GM19351 (cell line): ENCODE measurements at regions not wholly inside any gene's neighbourhood (a gene's known extent, or its start where the extent isn't known, plus 50 kb on each side); places are given as distances from the start of the nearest gene placed in this dataset.

Source experiments
- ATAC-seq: cut with Tn5 transposase; IDR thresholded peaks from one replicate; pipeline ENCODE4 v1.9.1; 2021; ENCODE audit warnings: mild to moderate bottlenecking, moderate library complexity; ENCODE audit not compliant: unreplicated experiment

- ATAC-seq = no peak
These were observed 267.4 kb downstream of the ALG10 start for GRCh38 chr12:34289431-34290380.

- no peak for ATAC-seq
These were observed 268.2 kb downstream of the ALG10 start for GRCh38 chr12:34290381-34290995.

- no peak for ATAC-seq
These were observed 268.7 kb downstream of the ALG10 start for GRCh38 chr12:34291001-34291400.

GRCh38 chr12:34291426-34291901 lies 269.2 kb downstream of the ALG10 start:
- ATAC-seq = no peak

GRCh38 chr12:34292736-34293625 lies 270.7 kb downstream of the ALG10 start:
- ATAC-seq = no peak

GRCh38 chr12:34294137-34294536 lies 271.8 kb downstream of the ALG10 start:
- no peak for ATAC-seq

- ATAC-seq = no peak
These were observed 272.5 kb downstream of the ALG10 start for GRCh38 chr12:34294671-34295365.

- ATAC-seq = no peak
These were observed 273.3 kb downstream of the ALG10 start for GRCh38 chr12:34295366-34296142.

- no peak for ATAC-seq
These were observed 274.1 kb downstream of the ALG10 start for GRCh38 chr12:34296143-34297041.

- no peak for ATAC-seq
These were observed 275.0 kb downstream of the ALG10 start for GRCh38 chr12:34297126-34297789.

GRCh38 chr12:34297790-34298164 lies 275.5 kb downstream of the ALG10 start:
- ATAC-seq = no peak

GRCh38 chr12:34298176-34298970 lies 276.1 kb downstream of the ALG10 start:
- no peak for ATAC-seq

GRCh38 chr12:34298971-34299801 lies 276.9 kb downstream of the ALG10 start:
- ATAC-seq = no peak

GRCh38 chr12:34299802-34300193 lies 277.5 kb downstream of the ALG10 start:
- no peak for ATAC-seq

GRCh38 chr12:34300376-34301250 lies 278.3 kb downstream of the ALG10 start:
- no peak for ATAC-seq
